ENCODE measurements at regions not wholly inside any gene's neighbourhood (a gene's known extent, or its start where the extent isn't known, plus 50 kb on each side); places are given as distances from the start of the nearest gene placed in this dataset.

DNA sequence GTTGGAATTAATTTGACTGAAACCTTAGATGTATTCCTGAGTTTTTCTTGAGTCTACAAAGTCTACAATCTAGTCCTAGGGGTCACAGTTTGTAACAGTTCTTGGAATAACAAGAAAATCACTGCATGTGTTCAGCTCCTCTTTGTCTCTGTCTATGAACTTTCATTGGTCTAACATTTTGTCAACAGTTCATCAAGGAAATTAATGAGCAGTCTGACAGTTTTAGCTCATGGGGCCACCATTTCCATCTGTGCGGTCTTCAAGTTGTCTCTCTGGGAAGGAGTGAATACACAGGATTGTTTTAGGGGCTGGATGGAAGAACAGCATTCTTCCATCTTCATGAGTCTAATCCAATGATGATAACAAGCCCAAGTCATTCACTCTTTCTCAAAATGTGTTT lies 276.4 kb downstream of the TMEM167A start:
- no peak for ATAC-seq

DNA sequence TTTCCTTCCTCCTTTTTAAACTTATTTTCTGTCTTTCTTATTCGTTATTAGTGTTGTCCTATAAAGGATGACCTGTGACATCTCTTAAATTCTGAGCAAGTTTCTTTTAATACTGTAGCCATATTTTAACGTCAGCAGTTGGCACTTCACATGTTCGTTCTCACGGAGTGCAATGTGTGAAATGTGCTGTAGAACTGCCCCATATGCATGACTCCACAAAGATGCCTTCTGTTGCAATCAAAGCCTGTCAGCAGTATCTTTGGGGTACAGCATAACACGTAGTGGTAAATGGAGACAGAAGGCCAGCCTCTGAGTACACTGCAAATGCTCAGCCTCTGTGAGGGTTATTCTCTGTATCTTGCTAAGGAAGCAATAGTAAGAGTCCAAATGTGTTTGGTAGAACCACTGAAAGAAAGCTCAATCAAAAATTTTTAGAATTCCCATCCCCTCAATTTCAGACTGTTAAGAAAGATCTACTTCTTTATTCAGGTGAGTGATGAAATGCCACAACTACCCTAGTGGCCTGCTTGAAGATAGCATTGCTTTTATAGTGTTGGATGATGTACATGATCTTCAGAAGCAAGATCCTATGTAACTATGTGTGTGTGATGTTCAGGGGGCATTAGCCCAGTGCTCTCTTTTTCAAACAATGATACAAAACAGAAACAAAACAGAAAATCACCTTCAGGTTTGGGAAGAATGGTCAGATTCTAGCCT lies 277.7 kb downstream of the TMEM167A start:
- ATAC-seq = no peak

GRCh38 chr5:82798676-82799075 lies 278.5 kb downstream of the TMEM167A start:
- ATAC-seq = no peak

DNA sequence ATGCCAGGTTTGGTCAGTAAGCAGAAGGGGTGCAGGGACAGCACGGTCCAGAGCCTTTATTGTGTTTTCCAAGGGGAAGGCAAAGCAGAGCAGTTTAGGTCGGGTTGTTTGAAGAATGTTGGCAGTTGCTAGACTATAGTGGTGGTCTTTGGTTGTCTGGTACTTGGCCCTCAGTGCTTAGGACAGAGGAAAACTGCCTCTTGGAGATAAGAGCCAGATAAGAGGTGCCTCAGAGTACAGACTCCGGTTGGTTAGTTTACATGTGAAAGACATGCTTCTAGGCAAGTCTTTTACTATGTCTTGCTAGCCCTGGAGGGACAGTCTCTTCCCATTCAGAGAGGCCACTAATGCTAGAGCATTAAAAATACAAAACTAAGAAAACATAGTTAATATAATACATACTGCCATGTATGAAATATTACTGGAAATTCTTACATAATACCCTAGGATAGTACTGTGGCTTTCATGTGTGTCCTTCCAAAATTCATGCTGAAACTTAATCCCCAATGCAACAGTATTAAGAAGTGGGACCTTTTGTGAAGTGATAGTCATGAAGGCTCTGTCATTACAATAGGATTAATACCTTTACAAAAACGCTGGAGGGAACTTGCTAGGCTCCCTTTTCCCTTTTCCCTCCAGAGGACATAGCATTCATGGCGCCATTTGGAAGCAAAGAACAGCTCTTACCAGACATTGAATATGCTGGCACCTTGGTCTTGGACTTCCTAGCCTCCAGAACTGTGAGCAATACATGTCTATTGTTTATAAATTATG lies 280.4 kb downstream of the TMEM167A start:
- no peak for ATAC-seq

DNA sequence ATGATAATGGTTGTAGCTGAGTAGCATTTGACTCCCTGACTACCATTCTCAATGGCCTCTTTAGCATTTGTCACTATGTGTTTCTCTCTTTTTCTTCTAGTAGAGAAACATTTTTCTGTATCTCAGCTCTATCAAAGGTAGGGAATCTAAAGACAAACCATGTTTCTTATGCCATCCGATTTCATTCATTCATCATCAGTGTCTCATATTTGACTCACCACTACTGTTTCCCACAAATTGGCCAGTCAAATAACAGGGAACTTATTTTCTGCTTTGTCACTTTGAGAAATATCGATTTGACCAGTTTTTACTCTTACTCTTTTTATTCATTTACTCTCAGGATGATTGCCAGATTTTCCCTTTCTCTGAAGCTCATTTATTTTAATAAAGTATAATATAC lies 282.3 kb downstream of the TMEM167A start:
- no peak for ATAC-seq

- ATAC-seq = no peak
These were observed 283.3 kb downstream of the TMEM167A start for GRCh38 chr5:82793808-82794419.

DNA sequence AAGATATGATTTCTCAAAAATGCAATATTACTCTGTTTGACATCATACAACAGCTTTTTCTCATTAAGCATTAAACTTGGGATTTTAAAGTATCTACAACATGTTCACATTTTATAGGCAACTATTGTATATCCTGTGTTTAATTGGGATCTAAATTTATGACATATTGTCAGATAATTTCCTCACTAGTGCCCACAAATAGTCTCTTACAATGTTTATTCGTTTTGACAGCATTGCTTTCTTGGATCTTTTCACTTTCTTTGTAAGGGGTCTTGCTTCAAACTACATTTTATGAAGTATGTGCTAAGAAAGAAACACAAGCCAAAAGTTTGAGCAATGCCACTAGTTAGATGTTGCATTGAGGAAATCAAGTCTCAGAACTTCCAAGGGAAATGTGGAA lies 285.1 kb downstream of the TMEM167A start:
- ATAC-seq = no peak

DNA sequence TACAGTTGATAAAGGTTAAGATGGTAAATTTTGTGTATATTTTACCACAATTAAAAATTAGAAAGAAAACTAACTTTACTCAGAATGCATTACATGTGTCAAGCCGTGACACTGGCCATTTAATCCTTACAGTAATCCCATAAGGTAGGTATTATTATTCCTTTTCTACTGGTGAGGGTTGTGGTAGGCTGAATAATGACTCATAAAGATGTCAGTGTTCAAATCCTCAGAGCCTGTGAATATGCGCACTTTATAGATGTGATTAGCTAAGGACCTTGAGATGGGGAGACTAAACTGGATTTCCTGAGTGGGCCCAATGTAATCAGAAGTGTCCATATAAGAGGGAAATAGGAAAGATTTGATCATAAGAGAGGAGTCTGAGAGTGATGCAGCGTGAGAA lies 288.1 kb downstream of the TMEM167A start:
- no peak for ATAC-seq

GRCh38 chr5:82786748-82787147 lies 290.4 kb downstream of the TMEM167A start:
- ATAC-seq = no peak

- ATAC-seq = no peak
These were observed 291.2 kb downstream of the TMEM167A start for GRCh38 chr5:82785882-82786509.

DNA sequence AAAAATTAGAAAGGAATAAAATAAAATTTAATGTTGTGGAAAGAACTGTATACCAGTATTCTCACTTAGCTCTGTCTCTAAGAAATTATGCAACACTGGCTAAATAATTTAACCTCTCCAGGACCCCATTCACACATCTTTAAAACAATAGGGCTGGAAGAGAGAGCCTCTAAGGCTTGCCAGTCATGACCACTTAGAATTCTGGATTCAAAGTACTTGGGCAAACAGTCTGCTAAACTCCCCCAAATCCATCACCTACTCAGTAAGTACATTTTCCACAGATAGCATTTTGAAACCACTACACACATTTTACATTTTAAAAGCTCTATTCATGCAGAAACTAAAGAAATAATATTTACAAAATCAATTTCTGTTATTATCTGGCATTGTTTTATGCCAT lies 291.7 kb downstream of the TMEM167A start:
- ATAC-seq = no peak

DNA sequence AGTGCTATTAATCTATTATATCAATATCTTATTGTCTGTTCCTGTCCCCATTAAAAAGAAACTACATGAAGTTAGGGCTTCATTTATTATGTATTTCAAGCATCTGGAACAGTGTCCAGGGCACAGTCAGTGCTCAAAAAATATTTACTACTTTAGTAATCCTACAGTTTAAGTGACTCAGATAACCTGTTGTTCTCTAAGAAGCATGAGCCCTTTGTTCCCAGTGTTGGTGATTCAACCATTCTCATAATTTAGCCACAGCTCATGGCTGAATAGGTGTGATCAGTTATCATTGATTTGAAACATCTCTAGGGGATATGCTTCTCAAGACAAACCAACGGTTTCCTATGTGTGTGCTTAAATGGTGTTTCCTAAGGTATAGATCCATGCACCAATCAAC lies 292.7 kb downstream of the TMEM167A start:
- ATAC-seq = no peak

- ATAC-seq = no peak
These were observed 300.1 kb downstream of the TMEM167A start for GRCh38 chr5:82777106-82777505.

DNA sequence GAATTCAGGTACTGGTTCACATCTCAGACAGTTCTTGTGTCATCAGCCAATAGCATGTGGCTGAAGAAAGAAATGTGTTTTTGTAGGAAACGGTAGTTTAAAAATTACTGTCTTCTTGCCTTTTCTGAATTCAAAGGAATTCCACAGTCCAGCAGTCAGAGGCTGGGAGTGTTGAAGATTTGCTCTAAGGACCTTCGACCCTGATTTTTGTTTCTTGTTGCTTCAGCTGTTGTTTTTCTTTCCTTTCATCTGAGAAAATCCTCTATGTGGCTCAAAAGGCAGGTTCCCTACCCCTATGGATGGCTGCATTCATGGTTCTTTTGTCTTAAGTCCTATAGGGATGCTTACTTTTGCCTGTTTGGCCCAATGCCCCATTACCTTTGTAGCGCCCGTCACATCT lies 304.9 kb downstream of the TMEM167A start:
- ATAC-seq = no peak

DNA sequence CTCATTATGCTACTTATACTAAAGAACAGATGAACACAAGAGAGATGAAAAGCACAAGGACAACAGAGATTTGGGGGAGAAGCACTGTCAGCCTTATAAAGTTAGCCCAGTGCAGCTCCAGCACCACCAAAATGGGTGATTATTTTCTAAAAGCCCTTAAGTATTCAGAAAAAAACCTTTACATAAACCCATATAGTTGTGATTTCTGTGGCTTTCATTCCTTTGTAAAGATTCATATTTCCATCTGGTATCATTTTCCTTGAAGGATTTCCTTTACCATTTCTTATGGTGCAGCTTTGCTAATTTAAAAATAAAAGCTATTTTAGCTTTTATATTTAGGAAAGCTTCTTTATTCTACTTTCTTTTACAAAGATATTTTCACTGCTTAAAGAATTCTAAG lies 311.0 kb downstream of the TMEM167A start:
- ATAC-seq = no peak

DNA sequence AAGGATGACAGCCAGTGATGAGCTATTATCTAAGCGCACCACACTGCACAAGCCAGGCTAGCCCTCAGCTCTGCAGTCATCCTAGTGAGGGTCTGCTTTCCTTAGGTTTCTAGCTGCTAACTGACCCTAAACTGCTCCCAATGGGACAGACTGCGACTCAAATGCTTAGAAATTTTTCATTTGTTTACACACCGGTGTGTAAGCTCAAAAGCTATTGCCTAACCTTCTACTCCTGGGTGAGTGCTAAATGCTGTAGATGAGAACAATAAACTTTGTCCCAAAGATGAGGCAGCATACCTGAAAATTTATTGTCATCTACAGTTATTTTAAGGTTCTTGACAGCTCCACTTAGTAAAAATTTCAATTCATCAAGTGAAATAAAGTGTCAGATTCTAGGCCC lies 311.4 kb downstream of the TMEM167A start:
- ATAC-seq = no peak

DNA sequence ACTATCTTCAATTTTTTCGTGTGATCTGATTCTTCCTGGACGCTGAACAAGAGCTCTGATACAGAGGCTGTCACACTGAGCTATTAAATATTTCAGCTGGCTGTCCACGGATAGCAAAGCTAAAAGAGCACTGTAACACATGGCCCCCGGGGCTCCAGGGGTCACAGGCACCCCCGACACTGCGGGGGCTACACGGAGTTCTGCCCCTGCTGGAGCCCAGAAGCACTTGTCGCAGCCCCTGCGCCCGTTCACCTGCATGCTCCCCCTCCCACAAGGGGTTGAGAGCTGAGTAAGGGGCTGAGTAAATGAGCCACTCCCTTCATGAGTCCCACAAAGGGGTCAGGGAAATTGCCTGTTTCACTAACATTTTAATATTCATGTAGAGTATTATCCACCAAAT lies 316.3 kb downstream of the TMEM167A start:
- ATAC-seq = no peak

DNA sequence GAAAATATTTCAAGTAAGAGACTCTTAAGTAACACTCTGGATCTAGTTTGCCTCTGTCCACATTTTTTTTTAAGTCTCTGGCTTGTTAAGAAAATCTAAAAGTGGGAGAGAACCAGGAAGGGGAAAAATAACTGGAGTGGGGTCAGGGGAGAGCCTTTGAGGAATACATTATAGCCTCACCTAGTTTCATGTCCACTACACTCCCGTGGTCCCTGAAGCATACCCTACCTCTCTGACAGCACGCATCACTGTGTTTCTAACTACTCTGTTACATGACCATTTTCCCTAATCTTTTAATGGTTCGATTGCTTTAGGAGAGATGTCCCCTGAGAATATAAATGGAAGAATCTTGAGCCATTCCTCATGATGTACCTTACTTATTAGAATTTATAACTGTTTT lies 318.3 kb downstream of the TMEM167A start:
- no peak for ATAC-seq

DNA sequence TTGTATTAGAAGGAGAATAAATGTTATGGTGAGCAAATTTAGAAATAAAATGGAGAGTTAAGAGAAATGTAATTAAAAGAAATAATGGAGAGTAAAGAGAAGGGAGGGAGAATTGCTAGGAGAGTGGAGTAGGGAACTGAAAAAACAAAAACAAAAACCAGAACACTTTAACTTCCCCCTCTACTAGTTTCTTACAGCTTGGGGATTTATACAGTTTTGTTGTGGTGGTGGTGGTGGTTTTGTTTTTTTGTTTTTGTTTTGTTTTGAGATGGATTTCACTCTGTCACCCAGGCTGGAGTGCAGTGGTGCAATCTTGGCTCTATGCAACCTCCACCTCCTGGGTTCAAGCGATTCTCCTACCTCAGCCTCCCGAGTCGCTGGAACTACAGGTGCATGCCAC lies 322.4 kb downstream of the TMEM167A start:
- ATAC-seq = no peak

DNA sequence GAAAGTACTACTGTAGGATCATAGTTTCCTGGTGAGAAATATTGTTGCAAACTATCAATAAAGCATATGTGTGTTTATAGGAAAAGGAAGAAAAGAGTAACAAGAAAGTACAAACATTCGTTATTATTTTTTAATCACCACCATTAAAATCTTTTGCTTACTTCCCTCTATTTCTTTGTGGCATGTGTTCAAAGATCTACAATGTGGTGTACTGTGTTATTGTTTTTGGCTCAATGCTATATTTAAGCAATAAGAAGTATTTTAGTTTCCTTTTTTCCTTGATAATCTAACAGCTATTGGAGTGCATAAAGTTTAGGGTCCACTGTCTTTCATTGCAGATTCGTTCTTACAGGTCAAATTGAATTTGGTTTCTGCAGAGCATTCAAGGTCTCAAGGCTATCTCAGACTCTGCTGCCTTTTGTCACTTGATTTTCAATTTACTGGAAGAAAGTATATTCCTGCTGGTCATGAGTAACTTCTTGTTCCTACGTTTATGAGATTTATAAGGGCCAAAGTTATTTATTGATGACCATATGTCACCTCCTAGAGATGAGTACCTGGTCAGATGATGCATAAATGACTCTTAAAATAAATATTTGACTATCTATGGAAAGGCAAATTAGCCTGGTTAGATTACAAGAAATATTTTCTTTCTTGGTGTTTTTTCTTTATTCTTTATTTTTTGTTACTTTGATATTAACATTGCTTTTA lies 323.0 kb downstream of the TMEM167A start:
- ATAC-seq = no peak

DNA sequence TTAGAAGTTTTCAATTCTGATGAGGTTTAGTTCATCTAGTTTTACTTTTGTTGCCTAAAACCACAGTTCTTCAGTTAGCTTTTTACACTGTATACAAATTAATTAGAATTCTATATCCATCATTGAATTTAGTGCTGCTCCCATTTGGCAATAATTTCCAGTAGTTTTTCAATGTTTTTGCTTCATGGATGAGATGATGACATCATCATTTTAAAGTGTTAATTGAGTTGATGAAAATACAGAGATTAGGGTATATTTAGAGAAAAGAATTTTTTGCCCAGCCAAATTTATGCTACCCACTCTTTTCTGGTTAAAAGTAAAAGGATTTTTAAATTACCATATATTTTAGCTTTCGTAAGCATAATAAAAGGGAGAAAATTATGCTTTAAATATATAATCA lies 323.8 kb downstream of the TMEM167A start:
- ATAC-seq = no peak

GRCh38 chr5:82749461-82749820 lies 327.8 kb downstream of the TMEM167A start:
- ATAC-seq = no peak

All from activated CD4-positive, CD25-positive, alpha-beta regulatory T cell treated with anti-CD3 and anti-CD28 coated beads, Interleukin-2, amount 50 U/mL, for 24 hours (primary cell).